H1 (cell line): ENCODE measurements at regions not wholly inside any gene's neighbourhood (a gene's known extent, or its start where the extent isn't known, plus 50 kb on each side); places are given as distances from the start of the nearest gene placed in this dataset.

Experiments
- JUN ChIP-seq: IDR thresholded peaks from 2 replicates; pipeline ENCODE4 v1.6.1; 2011; ENCODE audit warnings: low read depth, mild to moderate bottlenecking, improper control_type of control experiment, low read length
- JUND ChIP-seq: IDR thresholded peaks from 2 replicates; pipeline ENCODE4 v1.6.1; 2011; ENCODE audit warnings: mild to moderate bottlenecking, improper control_type of control experiment, low read length
- NRF1 ChIP-seq: IDR thresholded peaks from 2 replicates; pipeline ENCODE4 v1.6.1; 2011; ENCODE audit warnings: mild to moderate bottlenecking, low read depth, low read length, improper control_type of control experiment
- SIN3A ChIP-seq, 2 experiments: IDR thresholded peaks in 1 of 2; conservative IDR thresholded peaks in 1 of 2; 2 replicates each; pipeline ENCODE4 v1.6.1; 2011 to 2012; ENCODE audit warnings: low read length in 2 of 2, improper control_type of control experiment in 1 of 2, low read depth in 1 of 2, mild to moderate bottlenecking in 1 of 2
- TCF12 ChIP-seq: IDR thresholded peaks from 2 replicates; pipeline ENCODE4 v1.6.1; 2011; ENCODE audit warnings: low read depth, mild to moderate bottlenecking, low read length
- YY1 ChIP-seq: IDR thresholded peaks from 2 replicates; pipeline ENCODE4 v1.6.1; 2011; ENCODE audit warnings: low read depth, mild to moderate bottlenecking, low read length
- TF ChIP-seq, protein P1 (sequence below): IDR thresholded peaks from 2 replicates; pipeline ENCODE4 v1.6.1; 2011; ENCODE audit warnings: low read length, improper control_type of control experiment

DNA sequence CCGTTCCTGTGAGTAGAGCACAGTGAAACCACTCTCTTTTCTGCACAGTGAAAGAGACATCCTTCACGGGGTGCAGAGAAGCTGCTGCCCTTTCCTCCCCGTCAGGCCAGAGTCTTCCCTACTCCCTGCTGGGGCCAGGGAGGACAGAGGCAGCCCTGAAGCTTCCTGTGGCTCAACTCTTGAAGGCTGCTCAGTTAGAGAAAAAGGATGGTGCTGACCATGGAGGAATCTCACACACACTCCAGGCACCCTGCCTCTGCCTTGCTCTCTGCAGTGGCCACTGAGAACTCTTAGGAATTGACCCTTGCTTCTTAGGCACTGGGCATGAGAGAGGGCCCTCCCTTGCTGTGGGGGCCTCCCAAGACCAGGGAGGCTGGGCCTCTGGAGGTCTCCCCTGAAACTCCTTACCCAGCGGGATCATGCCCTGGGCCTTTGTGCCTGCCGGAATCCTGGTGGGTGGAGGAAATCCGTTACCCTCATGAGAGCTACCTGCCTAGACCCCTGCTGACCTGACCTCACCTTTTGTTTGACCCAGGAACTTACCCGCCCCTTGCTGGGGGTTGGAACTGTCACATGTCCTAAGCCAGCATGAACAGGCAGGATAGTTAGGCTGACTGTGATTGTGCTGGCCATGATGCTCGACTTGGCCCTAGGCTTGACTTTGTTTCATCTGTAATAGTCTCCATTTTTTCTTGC, 65.0 kb upstream of the CD93 start (continued):
- TF ChIP-seq SIN3A (conservative IDR thresholded peaks at IDR 0.05 in 1 of 2, IDR thresholded peaks at IDR 0.05 in 1 of 2; ENCODE audit: low read depth in 1 of 2, low read length in 2 of 2) = no peak
- no peak for TF ChIP-seq NRF1
- TF ChIP-seq TCF12 = no peak
- TF ChIP-seq YY1 = no peak
- TF ChIP-seq, protein P1, sequence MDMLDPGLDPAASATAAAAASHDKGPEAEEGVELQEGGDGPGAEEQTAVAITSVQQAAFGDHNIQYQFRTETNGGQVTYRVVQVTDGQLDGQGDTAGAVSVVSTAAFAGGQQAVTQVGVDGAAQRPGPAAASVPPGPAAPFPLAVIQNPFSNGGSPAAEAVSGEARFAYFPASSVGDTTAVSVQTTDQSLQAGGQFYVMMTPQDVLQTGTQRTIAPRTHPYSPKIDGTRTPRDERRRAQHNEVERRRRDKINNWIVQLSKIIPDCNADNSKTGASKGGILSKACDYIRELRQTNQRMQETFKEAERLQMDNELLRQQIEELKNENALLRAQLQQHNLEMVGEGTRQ = no peak
- no peak for TF ChIP-seq JUND
- TF ChIP-seq JUN = no peak
